ENCODE measurements at regions not wholly inside any gene's neighbourhood (a gene's known extent, or its start where the extent isn't known, plus 50 kb on each side); places are given as distances from the start of the nearest gene placed in this dataset.

GRCh38 chr13:85537601-85538000 lies 261.6 kb downstream of the SLITRK6 start:
- no peak for TF ChIP-seq CTCF (IDR thresholded peaks at IDR 0.05)
- no peak for TF ChIP-seq POLR2A (IDR thresholded peaks at IDR 0.05)

Measured in esophagus squamous epithelium (tissue), 4 donors.